ENCODE measurements at regions not wholly inside any gene's neighbourhood (a gene's known extent, or its start where the extent isn't known, plus 50 kb on each side); places are given as distances from the start of the nearest gene placed in this dataset.

DNA sequence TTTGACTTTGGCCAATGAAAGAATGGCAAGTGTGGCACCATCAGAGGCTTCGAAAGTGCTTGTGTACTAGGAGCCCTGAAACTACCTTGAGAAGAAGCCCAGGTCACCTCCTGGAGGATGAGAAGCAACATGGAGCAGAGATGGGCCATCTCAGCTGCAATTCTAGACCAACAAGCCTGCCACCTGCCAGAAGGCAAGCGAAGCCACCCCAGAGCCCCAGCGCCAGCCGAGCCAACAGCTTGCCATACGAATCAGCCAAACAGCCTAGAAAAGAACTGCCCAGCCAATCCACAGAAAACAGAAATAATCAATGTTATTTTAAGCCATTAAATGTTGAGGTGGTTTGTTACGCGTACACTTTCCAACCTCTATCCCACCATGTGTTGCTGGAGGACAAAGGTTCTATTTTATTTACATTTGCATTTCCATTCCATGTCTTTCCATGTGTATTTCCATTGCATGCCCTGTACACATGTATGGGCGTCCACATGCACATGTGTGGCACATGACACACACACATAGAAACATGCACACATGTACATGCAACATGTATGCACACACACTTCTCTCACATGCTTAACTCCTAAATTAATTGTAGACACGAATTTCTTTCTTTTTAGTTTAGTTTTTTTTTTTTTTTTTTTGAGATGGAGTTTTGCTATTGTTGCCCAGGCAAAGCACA lies 144.3 kb upstream of the TNRC6C start:
- no peak for DNase-seq (ENCODE audit: low read depth in 3 of 3)

- no peak for DNase-seq (ENCODE audit: low read depth in 3 of 3)
These were observed 143.2 kb upstream of the TNRC6C start for GRCh38 chr17:77815127-77815905.

GRCh38 chr17:77817953-77818352 lies 140.6 kb upstream of the TNRC6C start:
- no peak for DNase-seq (ENCODE audit: low read depth in 3 of 3)

DNA sequence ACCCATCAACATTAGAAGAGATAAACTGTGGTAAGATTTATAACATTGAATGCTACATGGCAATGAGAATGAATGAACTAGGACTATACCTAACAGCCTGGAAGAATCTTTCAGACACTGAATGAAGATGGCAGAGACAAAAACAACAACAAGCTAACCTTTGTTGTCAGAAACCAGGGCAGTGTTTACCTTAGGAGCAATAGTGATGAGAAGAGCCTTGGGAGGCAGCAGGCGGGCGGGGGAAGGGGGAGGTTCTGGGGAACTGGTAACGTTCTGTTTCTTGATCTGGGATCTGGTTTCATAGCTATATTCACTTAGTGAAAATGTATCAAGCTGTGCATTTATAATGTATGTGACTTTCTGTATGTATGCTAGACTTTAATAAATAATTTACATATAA lies 139.0 kb upstream of the TNRC6C start:
- no peak for DNase-seq (ENCODE audit: low read depth in 3 of 3)

DNA sequence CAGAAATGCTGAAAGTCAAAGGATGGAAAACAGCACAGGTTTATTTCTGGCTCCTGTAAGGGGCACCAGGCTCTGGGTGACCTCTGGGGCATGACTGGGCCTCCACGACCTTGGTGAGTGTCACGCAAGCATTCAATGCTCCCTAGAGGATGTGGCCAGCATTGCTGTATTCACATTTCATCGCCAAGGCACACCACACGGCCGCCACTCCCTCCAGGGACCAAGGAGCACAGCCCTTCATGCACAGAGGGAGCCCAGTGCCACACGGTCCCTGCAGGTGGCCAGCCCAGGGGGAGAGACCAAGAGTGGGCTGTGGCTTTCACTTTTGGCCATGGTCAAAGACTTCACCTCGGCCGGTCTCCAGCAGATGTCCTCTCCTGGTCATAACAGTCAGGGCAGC lies 137.4 kb upstream of the TNRC6C start:
- DNase-seq (ENCODE audit: low read depth in 3 of 3): no peak

- no peak for DNase-seq (ENCODE audit: low read depth in 3 of 3)
These were observed 136.0 kb upstream of the TNRC6C start for GRCh38 chr17:77822302-77823030.

DNA sequence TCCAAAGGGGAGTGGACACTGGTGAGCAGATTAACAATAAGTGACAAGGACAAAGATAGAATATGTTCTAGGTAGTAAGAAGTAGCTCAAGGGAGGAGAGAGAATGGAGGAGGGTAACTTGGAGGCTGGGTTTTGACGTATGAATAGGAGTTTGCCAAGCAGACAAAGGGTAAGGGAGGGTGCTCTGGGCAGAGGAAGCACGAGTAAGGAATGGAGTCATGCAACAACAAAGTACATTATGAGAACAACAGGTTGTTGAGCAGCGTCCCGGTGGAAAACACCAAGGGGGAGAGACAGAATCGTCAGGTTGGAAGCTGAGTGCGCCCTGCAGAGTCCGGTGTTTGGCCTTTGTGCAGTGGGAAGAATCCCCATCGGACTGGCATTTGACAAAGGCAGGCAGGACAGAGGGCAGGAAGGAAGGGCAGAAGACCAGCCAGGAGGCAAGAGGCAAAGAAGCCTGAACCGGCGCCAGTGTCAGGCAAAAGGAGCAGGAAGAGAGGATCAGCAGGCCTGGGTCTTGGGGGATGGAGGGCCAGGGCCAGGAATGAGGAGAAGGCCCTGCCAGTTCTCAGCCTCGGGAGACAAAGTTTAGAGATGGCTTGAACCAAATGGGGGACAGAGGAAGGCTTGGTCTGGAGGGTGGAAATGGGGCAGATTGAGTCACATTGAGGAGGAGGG lies 134.3 kb upstream of the TNRC6C start:
- no peak for DNase-seq (ENCODE audit: low read depth in 3 of 3)

DNA sequence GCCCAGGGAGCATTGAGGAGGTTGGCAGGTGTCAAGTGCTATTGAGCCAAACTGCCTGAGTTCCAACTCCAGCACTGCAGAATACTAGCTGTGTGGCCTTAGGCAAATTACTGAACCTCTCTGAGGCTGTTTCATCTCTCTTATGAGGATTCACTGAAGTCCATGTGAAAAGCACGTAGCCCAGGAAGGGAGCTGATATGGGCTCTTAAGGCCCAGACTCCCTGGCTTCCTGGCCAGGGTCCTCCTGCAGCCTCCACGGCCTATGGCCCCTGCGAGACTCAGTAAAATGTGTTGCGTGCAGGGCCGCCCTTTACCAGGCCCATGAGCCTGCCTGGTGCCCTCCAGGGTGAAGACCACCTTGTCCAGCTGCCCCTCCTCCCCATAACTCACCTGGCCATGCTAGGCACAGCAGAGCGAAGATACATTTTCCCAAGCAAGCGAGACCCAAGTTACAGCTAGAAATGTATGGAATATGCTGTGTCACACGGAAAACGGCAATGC lies 133.7 kb upstream of the TNRC6C start:
- DNase-seq (ENCODE audit: low read depth in 3 of 3): no peak

GRCh38 chr17:77825621-77826020 lies 132.9 kb upstream of the TNRC6C start:
- DNase-seq (ENCODE audit: low read depth in 3 of 3): no peak

DNA sequence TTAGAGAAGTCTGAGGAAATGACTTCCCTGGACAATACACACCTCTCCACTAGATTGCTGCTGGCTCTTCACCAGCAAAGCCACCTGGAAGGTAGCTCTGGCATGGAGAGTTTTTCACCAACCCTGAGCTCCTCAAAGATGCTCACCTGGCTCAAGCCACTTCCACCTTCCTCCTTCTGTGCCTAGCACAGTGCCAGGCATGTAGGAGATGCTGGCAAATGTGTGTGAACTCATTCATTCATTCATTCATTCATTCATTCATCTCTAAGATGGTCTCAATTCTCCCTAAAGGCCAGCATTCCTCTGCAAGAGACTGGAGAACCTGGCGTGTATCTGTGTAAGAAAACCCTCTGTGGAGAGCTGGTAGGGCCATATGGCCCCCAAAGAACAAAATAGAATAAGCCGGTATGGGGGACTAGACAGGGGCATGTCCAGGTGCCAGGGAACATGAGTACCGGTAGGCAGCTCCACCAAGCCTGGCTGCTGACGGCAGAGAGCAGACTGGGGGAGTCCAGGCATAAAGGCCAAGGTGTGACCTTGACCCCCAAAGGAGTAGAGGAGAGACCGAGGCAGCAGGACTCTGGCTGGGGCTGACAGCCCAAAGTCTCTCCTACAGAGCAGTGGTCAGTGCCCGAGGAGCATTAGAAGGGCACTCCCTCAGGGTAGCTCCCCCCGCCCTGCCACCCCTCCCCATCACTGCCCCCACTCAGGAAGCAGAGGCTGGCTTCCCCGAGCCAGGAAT lies 132.2 kb upstream of the TNRC6C start:
- DNase-seq (ENCODE audit: low read depth in 3 of 3): no peak

DNA sequence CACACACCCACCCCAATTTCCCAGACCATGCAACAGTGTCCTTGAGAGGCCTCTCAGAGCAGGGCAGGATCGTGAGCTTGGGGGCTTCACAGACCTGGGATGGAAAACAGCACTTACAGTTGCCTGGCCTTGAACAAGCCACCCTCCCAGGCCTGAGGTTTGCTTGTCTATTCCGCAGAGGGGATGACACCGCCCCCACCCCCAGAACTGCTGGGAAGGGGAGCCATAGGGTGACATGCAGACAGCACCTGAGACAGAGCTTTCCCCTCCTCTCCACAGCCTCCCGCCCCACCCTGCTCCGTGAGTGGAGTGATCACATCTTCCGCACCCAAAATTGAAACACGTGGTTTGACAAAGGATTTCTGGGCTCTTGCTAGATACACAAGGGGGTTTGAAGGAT lies 131.5 kb upstream of the TNRC6C start:
- no peak for DNase-seq (ENCODE audit: low read depth in 3 of 3)

DNA sequence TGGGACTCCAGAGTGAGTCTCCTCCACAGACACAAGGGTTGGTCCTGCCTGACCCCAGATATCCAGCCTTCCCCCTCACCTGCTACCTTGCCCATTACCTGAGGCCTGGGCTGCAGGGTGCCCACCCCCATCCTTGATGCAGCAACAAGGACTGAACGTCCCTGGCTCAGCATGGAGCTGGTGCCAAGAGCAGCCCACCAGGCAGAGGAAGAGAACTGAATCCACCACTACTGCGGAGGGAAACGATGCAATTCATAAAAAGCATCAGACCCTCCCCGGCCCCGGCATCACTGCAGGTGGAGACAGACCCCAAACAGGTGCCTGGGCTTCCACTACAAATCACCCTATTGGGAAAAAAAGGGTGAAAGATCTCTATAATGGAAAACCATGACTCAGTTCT lies 131.0 kb upstream of the TNRC6C start:
- DNase-seq (ENCODE audit: low read depth in 3 of 3): no peak

- no peak for DNase-seq (ENCODE audit: low read depth in 3 of 3)
These were observed 129.6 kb upstream of the TNRC6C start for GRCh38 chr17:77828749-77829539.

GRCh38 chr17:77829843-77830799 lies 128.4 kb upstream of the TNRC6C start:
- DNase-seq (ENCODE audit: low read depth in 3 of 3): no peak

GRCh38 chr17:77830816-77831473 lies 127.6 kb upstream of the TNRC6C start:
- DNase-seq (ENCODE audit: low read depth in 3 of 3): no peak

DNA sequence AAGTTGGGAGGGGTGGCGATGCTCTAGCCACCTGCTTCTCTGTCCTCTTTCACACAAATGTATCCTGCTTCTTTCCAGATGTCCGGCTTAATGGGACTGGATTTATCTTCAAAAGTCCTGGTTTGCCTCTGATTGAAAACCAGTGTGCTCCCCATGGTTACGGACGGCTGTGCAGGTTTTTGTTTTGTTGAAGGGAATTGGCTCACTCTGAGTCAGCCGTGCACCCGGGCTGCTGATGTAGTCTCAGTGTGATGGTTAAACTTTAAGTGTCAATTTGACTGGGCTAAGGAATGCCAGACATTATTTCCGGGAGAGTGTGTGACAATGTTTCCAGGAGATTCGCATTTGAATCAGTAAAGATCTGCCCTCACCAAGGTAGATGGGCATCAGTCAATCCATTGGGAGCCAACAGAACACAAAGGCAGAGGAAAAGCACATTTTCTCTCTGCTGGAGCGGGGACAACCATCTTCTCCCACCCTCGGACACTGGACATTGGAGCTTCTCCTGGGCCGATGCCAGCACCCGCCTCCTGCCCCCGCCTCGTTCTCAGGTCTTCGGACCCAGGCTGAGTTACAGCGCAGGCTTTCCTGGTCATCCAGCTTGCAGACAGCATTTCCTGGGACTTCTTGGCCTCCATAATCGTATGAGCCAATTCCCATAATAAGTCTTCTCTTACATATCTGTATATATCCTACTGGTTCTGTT lies 126.9 kb upstream of the TNRC6C start:
- no peak for DNase-seq (ENCODE audit: low read depth in 3 of 3)

DNA sequence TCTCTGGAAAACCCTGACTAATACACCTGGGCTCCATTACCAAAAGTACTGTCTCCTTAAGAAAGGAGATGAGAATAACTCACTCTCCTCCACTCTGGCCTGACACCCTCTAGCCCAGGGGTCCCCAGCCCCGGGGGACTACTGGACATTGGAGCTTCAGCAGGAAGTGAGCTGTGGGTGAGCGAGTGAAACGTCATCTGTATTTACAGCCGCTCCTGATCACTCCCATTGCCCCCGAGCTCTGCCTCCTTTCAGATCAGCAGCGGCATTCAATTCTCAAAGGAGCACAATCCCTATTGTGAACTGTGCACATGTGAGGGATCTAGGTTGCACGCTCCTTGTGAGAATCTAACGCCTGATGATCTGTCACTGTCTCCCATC lies 126.3 kb upstream of the TNRC6C start:
- DNase-seq (ENCODE audit: low read depth in 3 of 3): no peak

DNA sequence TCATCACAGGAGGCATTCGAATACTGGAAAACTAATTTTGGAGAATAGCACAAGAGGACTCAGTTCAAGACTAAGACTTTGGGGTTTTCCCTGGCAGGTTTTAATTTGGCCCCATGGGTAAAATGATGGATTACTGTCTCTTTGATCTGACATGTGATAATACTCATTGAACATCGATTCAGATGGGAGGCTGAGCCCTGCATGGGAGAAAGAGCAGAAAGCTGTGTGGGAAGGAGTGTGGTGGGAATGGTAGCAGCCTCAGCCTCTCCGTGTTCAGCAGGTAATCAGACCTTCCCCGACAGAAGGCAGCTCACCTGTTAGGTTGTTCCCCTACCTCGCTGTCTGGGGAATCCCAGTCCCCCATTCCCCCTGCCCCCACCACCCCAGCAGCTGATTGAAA lies 124.7 kb upstream of the TNRC6C start:
- no peak for DNase-seq (ENCODE audit: low read depth in 3 of 3)

All from stimulated activated CD4-positive, alpha-beta T cell treated with anti-CD3 and anti-CD28 coated beads, TNF-alpha, amount 100 ng/mL, for 48 hours (primary cell).